K562 (cell line): ENCODE measurements at regions not wholly inside any gene's neighbourhood (a gene's known extent, or its start where the extent isn't known, plus 50 kb on each side); places are given as distances from the start of the nearest gene placed in this dataset.

ENCODE experiments used
- ATAC-seq: fragments of 200-7000 bp; cut with Tn5 transposase; 3 replicates; pipeline ENCODE4 v1.9.1; 2020; ENCODE audit warnings: moderate library complexity
- BruUV-seq: library from RNA; stranded (reverse); fragments of 400-500 nt; replicated peaks from 2 replicates; lab custom pipeline; 2021; lab: Mats Ljungman, UMichigan
- CTCF ChIA-PET: fragments of 300-600 bp; formaldehyde crosslinking; extraction: SDS; loops from one replicate; lab custom pipeline; 2021; ENCODE audit warnings: low intra/inter-chr PET ratio; lab: Yijun Ruan, JAX
- POLR2A ChIA-PET: fragments of 300-600, 350-650 bp; sonication (Branson Sonifier 250); formaldehyde crosslinking; extraction: SDS; loops from one replicate; lab custom pipeline; 2021; ENCODE audit warnings: antibody characterized with exemption, inconsistent platforms; lab: Yijun Ruan, JAX
- DNase-seq, 4 experiments: peaks; one replicate each; pipeline versions ENCODE4 v3.0.0 to v3.0.0-alpha.2; 2011 to 2018; ENCODE audit warnings: low spot score in 3 of 4, mixed read lengths in 3 of 4; ENCODE audit errors: extremely low read depth in 1 of 4
- FAIRE-seq: peaks from 2 replicates; lab custom pipeline; 2011; peaks lifted over from hg19 to GRCh38; lab: Jason Lieb, UNC
- H2AFZ ChIP-seq: 2 replicates; pipeline ENCODE4 v1.6.0; 2011; ENCODE audit warnings: low read depth, low read length, control low read depth, inconsistent platforms
- H3K27ac ChIP-seq: fragments of 200-600 bp; 3 replicates; pipeline ENCODE4 v1.8.0; 2011; ENCODE audit warnings: low read depth, mild to moderate bottlenecking, control low read depth, inconsistent platforms, low read length, moderate library complexity, mixed read lengths; ENCODE audit errors: extremely low read depth
- H3K27me3 ChIP-seq, 2 experiments: fragments of 300-600 bp in 1 of 2; 2 replicates in 1 of 2; 3 replicates in 1 of 2; pipeline versions ENCODE4 v1.6.0 to v1.8.0; 2011; ENCODE audit warnings: inconsistent platforms in 2 of 2, low read length in 2 of 2, mild to moderate bottlenecking in 1 of 2, mixed read lengths in 1 of 2, moderate library complexity in 1 of 2; ENCODE audit not compliant: control insufficient read depth in 2 of 2, insufficient read depth in 2 of 2
- H3K36me3 ChIP-seq: fragments of 300-600 bp; 3 replicates; pipeline ENCODE4 v1.8.0; 2011; ENCODE audit warnings: mild to moderate bottlenecking, low read length, inconsistent platforms; ENCODE audit not compliant: control insufficient read depth, insufficient read depth
- H3K4me1 ChIP-seq, 2 experiments: fragments of 200-600 bp in 1 of 2; replicated peaks in 1 of 2; 2 replicates in 1 of 2; 3 replicates in 1 of 2; pipeline versions ENCODE4 v1.5.1 to v1.8.0; 2011; ENCODE audit warnings: inconsistent platforms in 2 of 2, low read length in 2 of 2, mild to moderate bottlenecking in 1 of 2, mixed read lengths in 1 of 2, moderate library complexity in 1 of 2; ENCODE audit not compliant: control insufficient read depth in 2 of 2, insufficient read depth in 2 of 2
- H3K4me2 ChIP-seq: 2 replicates; pipeline ENCODE4 v1.6.1; 2011; ENCODE audit warnings: low read length, control low read depth, inconsistent platforms, mixed read lengths; ENCODE audit not compliant: insufficient read depth
- H3K4me3 ChIP-seq: fragments of 200-600 bp; sonication (generic), shearing (Covaris generic); 2 replicates; pipeline ENCODE4 v1.5.1; 2016; ENCODE audit warnings: control low read depth, inconsistent platforms
- H3K79me2 ChIP-seq: fragments of 200-600 bp; 3 replicates; pipeline ENCODE4 v1.8.0; 2011; ENCODE audit warnings: low read length, inconsistent platforms; ENCODE audit not compliant: control insufficient read depth, insufficient read depth
- H3K9ac ChIP-seq, 2 experiments: 2 replicates each; pipeline versions ENCODE4 v1.6.0 to v1.6.1; 2011; ENCODE audit warnings: low read depth in 2 of 2, low read length in 2 of 2, control low read depth in 1 of 2, inconsistent platforms in 1 of 2, mild to moderate bottlenecking in 1 of 2, mixed read lengths in 1 of 2; ENCODE audit not compliant: insufficient read depth in 1 of 2
- H3K9me1 ChIP-seq: one replicate; pipeline ENCODE4 v1.6.0; 2011; ENCODE audit warnings: inconsistent platforms, mild to moderate bottlenecking, low read length, moderate library complexity; ENCODE audit not compliant: control insufficient read depth, insufficient read depth
- H3K9me3 ChIP-seq: replicated peaks from 2 replicates; pipeline ENCODE4 v1.5.1; 2011; ENCODE audit warnings: low read depth, low read length, inconsistent platforms; ENCODE audit not compliant: control insufficient read depth, insufficient read depth
- H4K20me1 ChIP-seq: replicated peaks from 2 replicates; pipeline ENCODE4 v1.6.1; 2011; ENCODE audit warnings: low read length, inconsistent platforms, mixed read lengths; ENCODE audit not compliant: control insufficient read depth, insufficient read depth
- RBM22 ChIP-seq: fragments of 200-400 bp; formaldehyde crosslinking; IDR thresholded peaks from 2 replicates; pipeline ENCODE4 v1.6.1; 2018; ENCODE audit warnings: low read length, low read depth; ENCODE audit not compliant: poor library complexity, severe bottlenecking
- WGBS: fragments of 100-300 bp; shearing (Covaris generic); methylation state at CpG from one replicate; pipeline ENCODE4 v1.1.6; 2016; ENCODE audit warnings: low coverage, mixed read lengths; ENCODE audit not compliant: insufficient coverage; ENCODE audit errors: missing lambda C conversion rate; 5-methylcytosine and 5-hydroxymethylcytosine counted together
- in situ Hi-C: fragments of 300-500 bp; cut with MboI; formaldehyde crosslinking; loops from 4 replicates; pipeline ENCODE4 v1.15.0; 2018; ENCODE audit warnings: inconsistent platforms, mixed read lengths
- intact Hi-C: fragments of 100-400 bp; cut with micrococcal nuclease; formaldehyde crosslinking; loops from 2 replicates; pipeline ENCODE4 v1.14.2; 2022
- TF ChIP-seq, protein P1 (sequence below): fragments of 250-450 bp; sonication (Bioruptor Pico); IDR thresholded peaks from 2 replicates; pipeline ENCODE4 v1.4.0; 2020; ENCODE audit warnings: mild to moderate bottlenecking, moderate library complexity

DNA sequence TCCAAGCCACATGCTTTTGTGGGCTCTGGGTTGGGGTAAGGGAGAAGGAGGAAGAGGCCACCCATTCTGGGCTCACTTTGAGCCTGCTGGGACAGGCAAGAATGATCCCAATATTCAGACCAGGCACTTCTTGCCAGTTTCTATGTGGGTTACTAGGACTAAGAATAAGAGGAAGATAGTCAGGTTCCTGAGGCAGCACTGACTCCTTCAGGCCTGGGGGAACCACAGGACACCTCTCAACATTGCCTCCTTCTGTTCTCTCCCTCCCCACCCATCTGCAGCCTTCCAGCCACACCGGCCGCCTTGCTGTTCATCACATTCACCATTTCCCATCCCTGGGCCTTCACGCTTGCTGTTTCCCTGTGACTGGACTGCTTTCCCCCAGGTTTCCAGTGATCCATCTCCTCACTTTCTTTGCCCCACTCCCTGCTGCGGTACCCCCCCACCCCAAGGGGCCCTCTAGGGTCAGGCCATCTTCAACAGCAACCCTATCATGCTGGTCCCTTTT is 69.2 kb upstream of the SIRPA start:
- Histone ChIP-seq H3K9ac (no peak overlapping the region), H4K20me1 (no peaks in the 10 kb centered on the region), H3K4me3 (no peak overlapping the region), H3K36me3 (no peaks in the 10 kb centered on the region), H3K27me3 (no peaks in the 10 kb centered on the region), H3K27ac (no peak overlapping the region), H3K4me1 (no peaks in the 10 kb centered on the region), H2AFZ (no peak overlapping the region), H3K79me2 (no peaks in the 10 kb centered on the region), H3K9me1 (no peaks in the 10 kb centered on the region), H3K9me3 (no peaks in the 10 kb centered on the region), H3K4me2 (no peak overlapping the region)
- TF ChIP-seq RBM22: no peak
- TF ChIP-seq, protein P1, sequence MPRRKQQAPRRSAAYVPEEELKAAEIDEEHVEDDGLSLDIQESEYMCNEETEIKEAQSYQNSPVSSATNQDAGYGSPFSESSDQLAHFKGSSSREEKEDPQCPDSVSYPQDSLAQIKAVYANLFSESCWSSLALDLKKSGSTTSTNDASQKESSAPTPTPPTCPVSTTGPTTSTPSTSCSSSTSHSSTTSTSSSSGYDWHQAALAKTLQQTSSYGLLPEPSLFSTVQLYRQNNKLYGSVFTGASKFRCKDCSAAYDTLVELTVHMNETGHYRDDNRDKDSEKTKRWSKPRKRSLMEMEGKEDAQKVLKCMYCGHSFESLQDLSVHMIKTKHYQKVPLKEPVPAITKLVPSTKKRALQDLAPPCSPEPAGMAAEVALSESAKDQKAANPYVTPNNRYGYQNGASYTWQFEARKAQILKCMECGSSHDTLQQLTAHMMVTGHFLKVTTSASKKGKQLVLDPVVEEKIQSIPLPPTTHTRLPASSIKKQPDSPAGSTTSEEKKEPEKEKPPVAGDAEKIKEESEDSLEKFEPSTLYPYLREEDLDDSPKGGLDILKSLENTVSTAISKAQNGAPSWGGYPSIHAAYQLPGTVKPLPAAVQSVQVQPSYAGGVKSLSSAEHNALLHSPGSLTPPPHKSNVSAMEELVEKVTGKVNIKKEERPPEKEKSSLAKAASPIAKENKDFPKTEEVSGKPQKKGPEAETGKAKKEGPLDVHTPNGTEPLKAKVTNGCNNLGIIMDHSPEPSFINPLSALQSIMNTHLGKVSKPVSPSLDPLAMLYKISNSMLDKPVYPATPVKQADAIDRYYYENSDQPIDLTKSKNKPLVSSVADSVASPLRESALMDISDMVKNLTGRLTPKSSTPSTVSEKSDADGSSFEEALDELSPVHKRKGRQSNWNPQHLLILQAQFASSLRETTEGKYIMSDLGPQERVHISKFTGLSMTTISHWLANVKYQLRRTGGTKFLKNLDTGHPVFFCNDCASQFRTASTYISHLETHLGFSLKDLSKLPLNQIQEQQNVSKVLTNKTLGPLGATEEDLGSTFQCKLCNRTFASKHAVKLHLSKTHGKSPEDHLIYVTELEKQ: no peak
- intact Hi-C loops: no loop called here
- ChIA-PET POLR2A (no interaction called here), CTCF (no interaction called here)
- 0% methylated on average over 1 of the region's 4 CpGs for WGBS
- ATAC-seq (no peak), FAIRE-seq (no peak), DNase-seq (no peak)
- in situ Hi-C loops: no loop called here
- BruUV-seq: no TSS peak
